ENCODE measurements at regions not wholly inside any gene's neighbourhood (a gene's known extent, or its start where the extent isn't known, plus 50 kb on each side); places are given as distances from the start of the nearest gene placed in this dataset.

- DNase-seq (ENCODE audit: low read depth): no peak
- Histone ChIP-seq H3K4me2 (ENCODE audit: low read length) (no peak overlapping the region), H3K9me3 (ENCODE audit: insufficient read depth, low read depth, low read length) (no peaks in the 10 kb centered on the region), H3K36me3 (ENCODE audit: insufficient read depth, low read length) (no peaks in the 10 kb centered on the region), H3K9ac (ENCODE audit: low read length) (no peak overlapping the region), H3K4me3 (ENCODE audit: insufficient read depth, low read depth, low read length) (no peak overlapping the region), H3K27ac (ENCODE audit: low read depth, low read length) (no peak overlapping the region), H3K4me1 (ENCODE audit: insufficient read depth, low read length) (no peaks in the 10 kb centered on the region), H3K27me3 (ENCODE audit: insufficient read depth, low read length) (no peaks in the 10 kb centered on the region), H2AFZ (ENCODE audit: low read depth, low read length) (no peak overlapping the region), H3K79me2 (ENCODE audit: insufficient read depth, low read length) (no peaks in the 10 kb centered on the region), H4K20me1 (ENCODE audit: insufficient read depth, low read length) (no peaks in the 10 kb centered on the region)
- H3K36me3 Mint-ChIP-seq (ENCODE audit: low read depth, unreplicated experiment): no peaks in the 10 kb centered on the region
- TF ChIP-seq EZH2 (IDR thresholded peaks at IDR 0.05; ENCODE audit: insufficient read depth, low read length): no peak
- TF ChIP-seq, protein P1, sequence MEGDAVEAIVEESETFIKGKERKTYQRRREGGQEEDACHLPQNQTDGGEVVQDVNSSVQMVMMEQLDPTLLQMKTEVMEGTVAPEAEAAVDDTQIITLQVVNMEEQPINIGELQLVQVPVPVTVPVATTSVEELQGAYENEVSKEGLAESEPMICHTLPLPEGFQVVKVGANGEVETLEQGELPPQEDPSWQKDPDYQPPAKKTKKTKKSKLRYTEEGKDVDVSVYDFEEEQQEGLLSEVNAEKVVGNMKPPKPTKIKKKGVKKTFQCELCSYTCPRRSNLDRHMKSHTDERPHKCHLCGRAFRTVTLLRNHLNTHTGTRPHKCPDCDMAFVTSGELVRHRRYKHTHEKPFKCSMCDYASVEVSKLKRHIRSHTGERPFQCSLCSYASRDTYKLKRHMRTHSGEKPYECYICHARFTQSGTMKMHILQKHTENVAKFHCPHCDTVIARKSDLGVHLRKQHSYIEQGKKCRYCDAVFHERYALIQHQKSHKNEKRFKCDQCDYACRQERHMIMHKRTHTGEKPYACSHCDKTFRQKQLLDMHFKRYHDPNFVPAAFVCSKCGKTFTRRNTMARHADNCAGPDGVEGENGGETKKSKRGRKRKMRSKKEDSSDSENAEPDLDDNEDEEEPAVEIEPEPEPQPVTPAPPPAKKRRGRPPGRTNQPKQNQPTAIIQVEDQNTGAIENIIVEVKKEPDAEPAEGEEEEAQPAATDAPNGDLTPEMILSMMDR (IDR thresholded peaks at IDR 0.05; ENCODE audit: insufficient read depth, low read depth, low read length): no peak
- H3K4me1 Mint-ChIP-seq (ENCODE audit: low read depth, unreplicated experiment): no peaks in the 10 kb centered on the region
- peaks cover 3% of the 10 kb centered on the region for H3K9me3 Mint-ChIP-seq (ENCODE audit: unreplicated experiment)
- FAIRE-seq: no peak
- no peak overlapping the region for H3K27ac Mint-ChIP-seq (ENCODE audit: unreplicated experiment)
- peaks cover 10% of the 10 kb centered on the region for H3K27me3 Mint-ChIP-seq (ENCODE audit: low read depth, unreplicated experiment)
- no peak overlapping the region for H3K4me3 Mint-ChIP-seq (ENCODE audit: unreplicated experiment)
Measured at GRCh38 chr9:88643931-88644330, 109.0 kb downstream of the NXNL2 start.

DNA sequence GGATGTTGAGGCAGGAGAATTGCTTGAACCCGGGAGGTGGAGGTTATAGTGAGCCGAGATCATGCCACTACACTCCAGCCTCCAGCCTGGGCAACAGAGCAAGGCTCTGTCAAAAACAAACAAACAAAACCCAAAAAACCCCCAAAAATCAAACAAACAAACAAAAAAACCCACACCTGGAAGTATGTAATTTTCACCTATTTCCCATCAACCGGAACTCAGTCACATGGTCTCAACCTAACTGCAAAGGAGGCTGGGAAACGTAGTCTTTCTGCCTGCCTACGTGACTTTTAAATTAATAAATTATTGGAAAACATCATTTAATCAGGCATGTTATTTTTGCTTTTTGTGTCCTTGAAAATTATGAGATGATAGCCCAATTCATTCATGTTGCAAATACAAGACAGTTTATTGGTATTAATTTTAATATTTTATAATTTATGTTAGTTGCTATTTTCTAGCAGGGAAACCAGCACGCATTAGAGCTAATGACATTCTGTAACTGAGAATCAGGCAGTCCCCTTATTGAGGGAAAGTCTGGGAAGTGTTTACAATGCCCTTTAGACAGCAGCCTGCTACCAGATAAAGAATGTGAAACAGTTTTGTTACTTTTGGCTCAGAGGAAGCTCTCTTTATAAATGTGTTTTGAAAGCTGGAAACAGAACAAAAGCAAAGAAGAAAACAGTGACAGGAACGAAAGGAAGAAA lies 110.3 kb downstream of the NXNL2 start:
- Mint-ChIP-seq H3K27ac (ENCODE audit: unreplicated experiment) (no peak overlapping the region), H3K9me3 (ENCODE audit: unreplicated experiment) (peaks cover 2% of the 10 kb centered on the region), H3K36me3 (ENCODE audit: low read depth, unreplicated experiment) (no peaks in the 10 kb centered on the region), H3K27me3 (ENCODE audit: low read depth, unreplicated experiment) (peaks cover 6% of the 10 kb centered on the region), H3K4me3 (ENCODE audit: unreplicated experiment) (no peak overlapping the region), H3K4me1 (ENCODE audit: low read depth, unreplicated experiment) (no peaks in the 10 kb centered on the region)
- Histone ChIP-seq H4K20me1 (ENCODE audit: insufficient read depth, low read length) (no peaks in the 10 kb centered on the region), H3K79me2 (ENCODE audit: insufficient read depth, low read length) (no peaks in the 10 kb centered on the region), H3K27me3 (ENCODE audit: insufficient read depth, low read length) (no peaks in the 10 kb centered on the region), H3K4me2 (ENCODE audit: low read length) (peak overlapping the region; percentile 50), H3K9me3 (ENCODE audit: insufficient read depth, low read depth, low read length) (no peaks in the 10 kb centered on the region), H3K4me3 (ENCODE audit: insufficient read depth, low read depth, low read length) (no peak overlapping the region), H3K4me1 (ENCODE audit: insufficient read depth, low read length) (no peaks in the 10 kb centered on the region), H3K27ac (ENCODE audit: low read depth, low read length) (no peak overlapping the region), H3K36me3 (ENCODE audit: insufficient read depth, low read length) (no peaks in the 10 kb centered on the region), H3K9ac (ENCODE audit: low read length) (peak overlapping the region; percentile 12), H2AFZ (ENCODE audit: low read depth, low read length) (peak overlapping the region; percentile 29)
- DNase-seq (ENCODE audit: low read depth): peak; percentile 20
- no peak for FAIRE-seq
- TF ChIP-seq, protein P1 (IDR thresholded peaks at IDR 0.05; ENCODE audit: insufficient read depth, low read depth, low read length): no peak
- no peak for TF ChIP-seq EZH2 (IDR thresholded peaks at IDR 0.05; ENCODE audit: insufficient read depth, low read length)

GRCh38 chr9:88645879-88646199 lies 110.9 kb downstream of the NXNL2 start:
- Mint-ChIP-seq H3K9me3 (ENCODE audit: unreplicated experiment) (peaks cover 2% of the 10 kb centered on the region), H3K27ac (ENCODE audit: unreplicated experiment) (no peak overlapping the region), H3K36me3 (ENCODE audit: low read depth, unreplicated experiment) (no peaks in the 10 kb centered on the region), H3K4me3 (ENCODE audit: unreplicated experiment) (no peak overlapping the region), H3K27me3 (ENCODE audit: low read depth, unreplicated experiment) (peaks cover 6% of the 10 kb centered on the region), H3K4me1 (ENCODE audit: low read depth, unreplicated experiment) (no peaks in the 10 kb centered on the region)
- peak overlapping the region; percentile 29 for H2AFZ ChIP-seq (ENCODE audit: low read depth, low read length)
- DNase-seq (ENCODE audit: low read depth) (no peak), FAIRE-seq (no peak)
- H3K4me2 ChIP-seq (ENCODE audit: low read length): peak overlapping the region; percentile 50
- TF ChIP-seq, protein P1 (IDR thresholded peaks at IDR 0.05; ENCODE audit: insufficient read depth, low read depth, low read length): no peak
- TF ChIP-seq EZH2 (IDR thresholded peaks at IDR 0.05; ENCODE audit: insufficient read depth, low read length): no peak
- no peaks in the 10 kb centered on the region for H3K4me1 ChIP-seq (ENCODE audit: insufficient read depth, low read length)
- peak overlapping the region; percentile 12 for H3K9ac ChIP-seq (ENCODE audit: low read length)
- H3K4me3 ChIP-seq (ENCODE audit: insufficient read depth, low read depth, low read length): no peak overlapping the region
- H3K36me3 ChIP-seq (ENCODE audit: insufficient read depth, low read length): no peaks in the 10 kb centered on the region
- no peaks in the 10 kb centered on the region for H3K9me3 ChIP-seq (ENCODE audit: insufficient read depth, low read depth, low read length)
- no peaks in the 10 kb centered on the region for H3K27me3 ChIP-seq (ENCODE audit: insufficient read depth, low read length)
- no peaks in the 10 kb centered on the region for H3K79me2 ChIP-seq (ENCODE audit: insufficient read depth, low read length)
- no peaks in the 10 kb centered on the region for H4K20me1 ChIP-seq (ENCODE audit: insufficient read depth, low read length)
- H3K27ac ChIP-seq (ENCODE audit: low read depth, low read length): no peak overlapping the region

Data from astrocyte (in vitro differentiated cells and primary cell).